GM06990 (cell line): ENCODE measurements at regions not wholly inside any gene's neighbourhood (a gene's known extent, or its start where the extent isn't known, plus 50 kb on each side); places are given as distances from the start of the nearest gene placed in this dataset.

Experiments
- DNase-seq: peaks from one replicate; pipeline ENCODE4 v3.0.0-alpha.2; 2011; ENCODE audit not compliant: insufficient read length; ENCODE audit errors: extremely low read depth
- H3K27me3 ChIP-seq: replicated peaks from 2 replicates; pipeline ENCODE4 v1.6.0; 2011; ENCODE audit warnings: low read length; ENCODE audit not compliant: control insufficient read depth, insufficient read depth
- H3K36me3 ChIP-seq: 2 replicates; pipeline ENCODE4 v1.5.1; 2011; ENCODE audit warnings: low read length; ENCODE audit not compliant: control insufficient read depth, insufficient read depth
- H3K4me3 ChIP-seq: replicated peaks from 2 replicates; pipeline ENCODE4 v1.5.1; 2011; ENCODE audit warnings: low read depth, mild to moderate bottlenecking, control low read depth, low read length
- CTCF ChIP-seq: IDR thresholded peaks from 2 replicates; pipeline ENCODE4 v1.5.1; 2011; ENCODE audit warnings: low read length, control low read depth, mild to moderate bottlenecking, inconsistent platforms; ENCODE audit not compliant: insufficient read depth, poor library complexity, severe bottlenecking

DNA sequence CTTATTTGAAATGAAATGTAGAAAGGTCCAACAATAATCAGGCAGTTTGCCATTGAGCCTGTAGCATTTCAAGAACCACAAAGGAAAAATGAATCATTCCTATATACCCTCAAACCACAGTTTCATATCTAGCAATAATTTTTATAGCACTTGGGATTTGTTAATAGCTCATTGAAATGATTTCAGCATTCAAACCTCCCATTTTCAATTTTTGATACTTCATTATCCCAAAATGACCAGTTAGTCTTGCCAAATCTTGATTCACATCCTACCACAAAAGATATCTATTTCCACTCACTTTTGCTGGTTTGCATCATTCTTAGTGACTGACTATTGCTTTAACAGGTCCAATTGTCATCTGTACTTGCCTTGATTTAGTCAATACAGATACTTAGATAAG is 790.1 kb downstream of the TLE1 start:
- no peak for TF ChIP-seq CTCF
- no peak overlapping the region for H3K4me3 ChIP-seq
- no peaks in the 10 kb centered on the region for H3K27me3 ChIP-seq
- H3K36me3 ChIP-seq: no peaks in the 10 kb centered on the region
- DNase-seq: no peak

GRCh38 chr9:80893190-80893589 is 796.2 kb downstream of the TLE1 start:
- Histone ChIP-seq H3K27me3 (no peaks in the 10 kb centered on the region), H3K4me3 (no peak overlapping the region), H3K36me3 (no peaks in the 10 kb centered on the region)
- no peak for DNase-seq
- no peak for TF ChIP-seq CTCF

DNA sequence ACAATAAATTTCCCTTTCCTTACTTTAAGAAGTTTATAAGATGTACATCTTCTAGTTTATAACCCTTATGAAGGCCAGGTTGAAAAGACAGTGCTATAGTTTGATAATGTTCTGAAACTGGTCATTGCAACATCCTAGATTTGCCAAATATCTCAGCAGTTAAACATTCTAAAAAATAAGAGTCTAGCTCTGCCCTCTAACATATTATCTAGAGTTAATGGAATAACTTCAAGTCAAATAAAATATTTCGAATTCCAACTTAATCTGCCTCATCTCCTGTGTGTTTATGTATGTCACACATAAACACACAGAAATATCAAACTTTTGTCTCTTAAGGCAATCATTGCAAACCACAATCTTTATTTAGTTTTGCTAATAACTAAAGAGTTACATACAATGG is 796.6 kb downstream of the TLE1 start:
- Histone ChIP-seq H3K36me3 (no peaks in the 10 kb centered on the region), H3K27me3 (no peaks in the 10 kb centered on the region), H3K4me3 (no peak overlapping the region)
- DNase-seq: no peak
- no peak for TF ChIP-seq CTCF

GRCh38 chr9:80890124-80890523 is 799.2 kb downstream of the TLE1 start:
- Histone ChIP-seq H3K4me3 (no peak overlapping the region), H3K27me3 (no peaks in the 10 kb centered on the region), H3K36me3 (no peaks in the 10 kb centered on the region)
- DNase-seq: no peak
- TF ChIP-seq CTCF: no peak

DNA sequence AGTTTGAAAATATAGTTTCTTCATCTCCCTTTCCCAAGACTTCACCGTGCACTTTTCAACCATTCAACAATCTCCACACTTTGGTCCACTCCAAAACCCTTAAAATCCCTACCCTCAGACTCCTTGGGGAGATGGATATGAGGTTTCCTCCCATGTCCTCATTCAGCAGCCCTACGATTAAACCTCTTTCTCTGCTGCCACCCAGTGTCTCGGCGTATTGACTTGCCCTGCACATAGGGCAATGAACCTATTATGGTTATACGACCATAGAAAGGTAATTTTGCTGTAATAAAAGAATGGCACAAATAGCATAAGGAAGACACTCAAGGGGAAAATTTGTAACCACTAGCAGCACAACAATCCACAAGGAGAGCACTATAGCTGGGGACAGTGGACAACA is 803.5 kb downstream of the TLE1 start:
- no peak for TF ChIP-seq CTCF
- no peak for DNase-seq
- Histone ChIP-seq H3K4me3 (no peak overlapping the region), H3K27me3 (no peaks in the 10 kb centered on the region), H3K36me3 (no peaks in the 10 kb centered on the region)

DNA sequence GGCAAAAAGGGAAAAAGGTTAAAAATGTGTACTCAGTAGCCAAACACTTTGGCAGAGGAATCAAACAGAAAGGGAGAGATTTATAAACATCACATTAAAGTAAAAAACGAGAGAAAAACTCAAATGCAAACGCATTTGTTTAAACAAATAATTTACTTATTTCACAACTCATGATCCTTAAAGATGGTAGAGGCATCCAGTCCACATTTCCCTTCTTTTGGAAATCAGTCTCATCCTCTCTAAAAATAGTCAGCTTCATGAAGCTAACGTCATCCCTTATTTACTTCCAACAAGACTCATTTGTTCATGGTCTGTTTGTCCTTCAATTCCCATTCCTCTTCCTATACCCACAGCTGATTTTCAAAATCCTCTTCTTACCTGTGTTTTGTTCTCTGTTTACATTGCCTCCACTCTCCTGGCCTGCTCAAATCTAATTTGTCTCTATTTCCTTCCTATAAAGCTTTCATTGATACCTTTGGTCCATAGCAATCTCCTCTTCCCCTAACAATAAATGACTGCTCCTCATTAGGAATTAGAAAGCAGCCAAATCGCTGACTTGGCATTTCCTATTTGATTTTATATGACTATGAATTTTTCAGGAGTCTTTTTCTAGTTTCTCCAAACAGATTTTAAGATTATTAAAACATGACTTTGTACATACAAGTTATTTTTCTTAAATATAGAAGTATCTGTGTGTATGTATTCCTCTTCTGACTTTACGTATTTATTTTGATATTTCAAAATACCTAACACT is 805.3 kb downstream of the TLE1 start:
- Histone ChIP-seq H3K36me3 (no peaks in the 10 kb centered on the region), H3K27me3 (no peaks in the 10 kb centered on the region), H3K4me3 (no peak overlapping the region)
- DNase-seq: no peak
- TF ChIP-seq CTCF: no peak
